ENCODE measurements at regions not wholly inside any gene's neighbourhood (a gene's known extent, or its start where the extent isn't known, plus 50 kb on each side); places are given as distances from the start of the nearest gene placed in this dataset.

DNA sequence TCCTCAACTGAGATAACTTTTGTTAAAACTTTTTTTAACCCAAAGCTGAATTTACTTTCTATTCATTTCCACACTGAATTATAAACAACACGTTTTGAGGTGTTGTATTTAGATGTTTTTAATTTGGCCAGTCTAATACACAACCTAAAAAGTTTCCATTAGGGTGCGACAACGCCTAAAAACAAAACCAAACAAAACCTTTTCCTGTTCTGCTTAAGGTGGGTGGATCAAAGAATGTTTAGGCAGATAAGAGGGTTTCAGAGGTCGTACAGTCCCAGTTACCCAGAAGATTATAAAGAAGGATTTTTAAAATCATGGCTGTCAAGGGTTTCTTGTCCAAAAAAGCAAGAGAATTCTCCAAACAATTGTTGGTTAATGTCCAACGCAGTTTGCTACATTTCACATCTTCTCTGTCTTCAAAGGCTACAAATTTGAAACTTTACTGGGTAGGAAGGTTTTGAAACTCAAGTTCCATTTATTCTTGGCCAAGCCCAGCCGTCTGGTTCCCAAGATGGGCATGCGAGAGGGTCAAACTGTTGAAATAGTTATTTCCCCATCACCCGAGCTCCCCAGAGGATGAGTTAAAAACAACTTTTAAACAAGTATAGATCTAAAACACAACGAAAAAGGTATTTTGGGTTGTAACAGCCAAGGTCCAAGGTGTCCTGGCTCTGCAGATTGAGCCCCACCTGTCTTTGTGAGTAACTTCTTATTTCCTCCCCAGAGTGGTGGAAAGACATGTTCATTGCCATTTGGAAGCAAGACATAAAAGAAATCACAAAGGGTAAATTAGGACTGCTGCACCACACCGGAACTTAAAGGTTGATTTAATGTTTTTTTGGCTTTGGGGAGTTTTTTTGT is 122.8 kb upstream of the MAP3K1 start:
- TF ChIP-seq, protein P1, sequence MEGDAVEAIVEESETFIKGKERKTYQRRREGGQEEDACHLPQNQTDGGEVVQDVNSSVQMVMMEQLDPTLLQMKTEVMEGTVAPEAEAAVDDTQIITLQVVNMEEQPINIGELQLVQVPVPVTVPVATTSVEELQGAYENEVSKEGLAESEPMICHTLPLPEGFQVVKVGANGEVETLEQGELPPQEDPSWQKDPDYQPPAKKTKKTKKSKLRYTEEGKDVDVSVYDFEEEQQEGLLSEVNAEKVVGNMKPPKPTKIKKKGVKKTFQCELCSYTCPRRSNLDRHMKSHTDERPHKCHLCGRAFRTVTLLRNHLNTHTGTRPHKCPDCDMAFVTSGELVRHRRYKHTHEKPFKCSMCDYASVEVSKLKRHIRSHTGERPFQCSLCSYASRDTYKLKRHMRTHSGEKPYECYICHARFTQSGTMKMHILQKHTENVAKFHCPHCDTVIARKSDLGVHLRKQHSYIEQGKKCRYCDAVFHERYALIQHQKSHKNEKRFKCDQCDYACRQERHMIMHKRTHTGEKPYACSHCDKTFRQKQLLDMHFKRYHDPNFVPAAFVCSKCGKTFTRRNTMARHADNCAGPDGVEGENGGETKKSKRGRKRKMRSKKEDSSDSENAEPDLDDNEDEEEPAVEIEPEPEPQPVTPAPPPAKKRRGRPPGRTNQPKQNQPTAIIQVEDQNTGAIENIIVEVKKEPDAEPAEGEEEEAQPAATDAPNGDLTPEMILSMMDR (IDR thresholded peaks at IDR 0.05): no peak
- Histone ChIP-seq H3K27me3 (no peaks in the 10 kb centered on the region), H3K4me1 (peaks cover 0 to 5% (median 0%) of the 10 kb centered on the region in 3 donors), H3K27ac (no peak overlapping the region), H3K36me3 (no peaks in the 10 kb centered on the region), H3K9me3 (no peaks in the 10 kb centered on the region), H3K4me3 (no peak overlapping the region)
- FAIRE-seq: no peak
- DNase-seq: no peak
- intact Hi-C loops (cut with DNase I): no loop called here
- 76 to 80% methylated on average over 10 of the region's 10 CpGs for WGBS, 2 donors
- ATAC-seq: no peak

DNA sequence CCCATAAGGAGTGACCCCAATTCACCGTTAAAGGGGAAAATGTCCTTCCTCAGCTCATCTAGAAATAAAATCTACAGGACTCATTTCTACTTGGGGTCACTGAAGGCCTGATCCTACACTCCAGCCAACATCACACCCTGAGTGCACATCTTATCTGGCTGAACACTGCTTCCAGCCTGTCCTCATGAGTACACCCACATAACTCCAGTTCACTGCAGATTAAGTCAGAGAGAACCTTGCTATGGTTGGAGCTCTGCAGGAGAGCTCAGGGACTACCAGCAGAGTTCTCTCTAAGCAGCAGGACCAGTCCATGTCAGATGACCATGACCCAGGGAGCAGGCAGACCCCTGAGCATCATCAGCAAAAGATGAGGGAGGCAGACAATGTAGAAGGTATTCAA is 126.9 kb upstream of the MAP3K1 start:
- no peak overlapping the region for H3K4me3 ChIP-seq
- no peaks in the 10 kb centered on the region for H3K9me3 ChIP-seq
- H3K4me1 ChIP-seq: no peaks in the 10 kb centered on the region
- no peak for DNase-seq
- TF ChIP-seq, protein P1 (IDR thresholded peaks at IDR 0.05): no peak
- intact Hi-C loops (cut with DNase I): no loop called here
- WGBS, 2 donors: 88 to 92% methylated on average over 1 of the region's 1 CpG
- H3K36me3 ChIP-seq: no peaks in the 10 kb centered on the region
- no peak for FAIRE-seq
- no peak for ATAC-seq
- H3K27ac ChIP-seq: no peak overlapping the region
- no peaks in the 10 kb centered on the region for H3K27me3 ChIP-seq

DNA sequence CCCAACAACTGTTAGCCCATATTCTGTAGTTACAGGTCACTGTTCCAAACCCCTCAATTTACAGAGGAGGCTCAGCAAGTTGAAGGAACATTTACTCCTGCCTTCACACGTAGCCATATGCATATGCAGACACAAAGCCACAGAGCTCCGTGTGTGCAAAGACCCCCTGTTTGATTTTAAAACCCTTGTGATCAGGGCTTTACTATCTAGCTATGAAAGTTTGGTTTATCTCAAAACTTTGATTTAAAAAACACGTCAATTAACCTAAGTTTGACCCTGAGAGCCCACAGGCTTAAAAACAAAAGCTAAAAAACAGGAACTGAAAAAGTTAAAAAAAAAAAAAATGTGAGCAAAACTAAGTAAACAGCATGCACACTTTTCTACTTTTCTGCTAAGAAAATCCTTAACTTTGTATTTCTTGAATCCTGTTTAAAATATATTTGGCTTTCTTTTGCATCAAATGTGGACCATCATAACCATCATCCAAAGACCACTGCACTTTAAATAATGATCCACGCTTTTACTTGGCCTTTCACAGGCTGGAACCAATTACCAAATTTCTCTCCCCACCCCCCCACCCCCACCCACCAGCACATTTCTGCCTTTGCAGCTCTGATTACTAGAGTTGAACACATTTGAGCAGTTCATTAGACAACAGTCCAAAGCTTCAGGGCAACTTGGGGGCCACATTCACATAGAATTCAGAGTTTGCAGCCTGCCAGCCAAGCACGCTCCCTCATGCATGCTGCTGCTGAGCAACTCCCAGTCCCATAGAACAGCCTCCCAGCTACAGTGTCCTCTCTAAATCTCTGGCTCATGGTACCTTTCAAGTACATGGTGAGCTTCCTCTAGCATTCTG is 128.8 kb upstream of the MAP3K1 start:
- FAIRE-seq (no peak), DNase-seq (no peak), ATAC-seq (no peak)
- no peaks in the 10 kb centered on the region for H3K36me3 ChIP-seq
- H3K4me3 ChIP-seq: no peak overlapping the region
- TF ChIP-seq, protein P1 (IDR thresholded peaks at IDR 0.05): no peak
- intact Hi-C loops (cut with DNase I): no loop called here
- no peaks in the 10 kb centered on the region for H3K9me3 ChIP-seq
- H3K4me1 ChIP-seq: no peaks in the 10 kb centered on the region
- no peak overlapping the region for H3K27ac ChIP-seq
- WGBS, 2 donors: 72 to 76% methylated on average over 5 of the region's 5 CpGs
- H3K27me3 ChIP-seq: no peaks in the 10 kb centered on the region

DNA sequence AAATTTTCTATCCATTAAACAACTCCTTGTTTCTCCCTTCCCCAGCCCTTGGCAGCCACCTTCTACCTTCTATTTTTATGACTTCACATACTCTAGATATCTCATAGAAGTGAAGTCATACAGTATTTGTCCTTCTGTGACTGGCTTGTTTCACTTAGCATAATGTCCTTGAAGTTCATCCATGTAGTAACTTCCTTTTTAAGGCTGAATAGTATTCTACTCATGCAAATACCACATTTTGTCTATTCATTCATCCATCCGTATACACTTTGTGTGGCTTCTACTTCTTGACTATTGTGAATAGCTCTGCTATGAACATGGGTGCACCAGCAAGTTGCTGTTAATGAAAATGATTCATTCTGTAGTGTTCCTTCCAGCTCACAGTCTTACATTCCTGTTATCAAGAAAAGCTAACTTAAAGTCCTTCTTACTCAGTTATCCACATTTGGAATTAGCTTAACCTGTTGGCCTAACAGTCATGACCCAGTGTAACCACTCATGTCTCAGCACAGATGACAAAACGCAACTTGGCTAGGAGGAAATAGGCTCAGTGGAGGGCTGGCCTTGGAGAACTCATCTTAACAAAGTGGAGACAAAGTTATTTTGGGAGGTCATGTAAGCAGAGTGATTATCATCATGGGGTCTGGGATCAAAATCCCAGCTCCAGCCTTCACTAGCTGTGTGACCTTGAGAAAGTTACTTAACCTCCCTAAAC is 129.7 kb upstream of the MAP3K1 start:
- Histone ChIP-seq H3K9me3 (no peaks in the 10 kb centered on the region), H3K4me3 (no peak overlapping the region), H3K27me3 (no peaks in the 10 kb centered on the region), H3K27ac (no peak overlapping the region), H3K4me1 (no peaks in the 10 kb centered on the region), H3K36me3 (no peaks in the 10 kb centered on the region)
- ATAC-seq: no peak
- TF ChIP-seq, protein P1 (IDR thresholded peaks at IDR 0.05): no peak
- no peak for FAIRE-seq
- intact Hi-C loops (cut with DNase I): no loop called here
- DNase-seq: no peak
- 40 to 62% methylated on average over 2 of the region's 2 CpGs for WGBS, 2 donors
